Globus pallidus (tissue), 1 donor: ENCODE measurements at regions not wholly inside any gene's neighbourhood (a gene's known extent, or its start where the extent isn't known, plus 50 kb on each side); places are given as distances from the start of the nearest gene placed in this dataset.

ENCODE experiments used
- DNase-seq: peaks from one replicate; pipeline ENCODE4 v3.0.0-alpha.2; 2015; ENCODE audit warnings: low spot score

GRCh38 chr1:218679988-218680748, 335.0 kb downstream of the TGFB2 start:
- DNase-seq = no peak

- DNase-seq = no peak
These were observed 338.1 kb downstream of the TGFB2 start for GRCh38 chr1:218683242-218683641.

GRCh38 chr1:218686258-218686657, 341.1 kb downstream of the TGFB2 start:
- DNase-seq = no peak

GRCh38 chr1:218686761-218687160, 341.6 kb downstream of the TGFB2 start:
- DNase-seq = no peak

GRCh38 chr1:218692808-218693207, 347.7 kb downstream of the TGFB2 start:
- DNase-seq = no peak

- no peak for DNase-seq
These were observed 348.5 kb downstream of the TGFB2 start for GRCh38 chr1:218693599-218693998.

- no peak for DNase-seq
These were observed 348.9 kb downstream of the TGFB2 start for GRCh38 chr1:218694085-218694484.

- DNase-seq = no peak
These were observed 349.5 kb downstream of the TGFB2 start for GRCh38 chr1:218694636-218695035.

GRCh38 chr1:218695525-218695924, 350.4 kb downstream of the TGFB2 start:
- no peak for DNase-seq

- DNase-seq = no peak
These were observed 353.0 kb downstream of the TGFB2 start for GRCh38 chr1:218698141-218698540.

GRCh38 chr1:218699421-218699820, 354.3 kb downstream of the TGFB2 start:
- DNase-seq = no peak

GRCh38 chr1:218699865-218700264, 354.7 kb downstream of the TGFB2 start:
- DNase-seq = no peak

GRCh38 chr1:218700666-218701065, 355.5 kb downstream of the TGFB2 start:
- DNase-seq = no peak

- DNase-seq = no peak
These were observed 356.0 kb downstream of the TGFB2 start for GRCh38 chr1:218701131-218701530.

- no peak for DNase-seq
These were observed 357.6 kb downstream of the TGFB2 start for GRCh38 chr1:218702775-218703174.

- DNase-seq = no peak
These were observed 358.7 kb downstream of the TGFB2 start for GRCh38 chr1:218703836-218704235.

- no peak for DNase-seq
These were observed 360.3 kb downstream of the TGFB2 start for GRCh38 chr1:218705391-218705790.

GRCh38 chr1:218705911-218706893, 361.1 kb downstream of the TGFB2 start:
- no peak for DNase-seq

GRCh38 chr1:218711001-218711400, 365.9 kb downstream of the TGFB2 start:
- no peak for DNase-seq

GRCh38 chr1:218711884-218712674, 366.9 kb downstream of the TGFB2 start:
- DNase-seq = no peak

- DNase-seq = no peak
These were observed 367.5 kb downstream of the TGFB2 start for GRCh38 chr1:218712677-218713076.
